ENCODE measurements at regions not wholly inside any gene's neighbourhood (a gene's known extent, or its start where the extent isn't known, plus 50 kb on each side); places are given as distances from the start of the nearest gene placed in this dataset.
"Not testable (repeated sequence)": the region's sequence is repeated elsewhere in the genome, so short reads cannot be mapped to it uniquely, and the experiment has no call there.

DNA sequence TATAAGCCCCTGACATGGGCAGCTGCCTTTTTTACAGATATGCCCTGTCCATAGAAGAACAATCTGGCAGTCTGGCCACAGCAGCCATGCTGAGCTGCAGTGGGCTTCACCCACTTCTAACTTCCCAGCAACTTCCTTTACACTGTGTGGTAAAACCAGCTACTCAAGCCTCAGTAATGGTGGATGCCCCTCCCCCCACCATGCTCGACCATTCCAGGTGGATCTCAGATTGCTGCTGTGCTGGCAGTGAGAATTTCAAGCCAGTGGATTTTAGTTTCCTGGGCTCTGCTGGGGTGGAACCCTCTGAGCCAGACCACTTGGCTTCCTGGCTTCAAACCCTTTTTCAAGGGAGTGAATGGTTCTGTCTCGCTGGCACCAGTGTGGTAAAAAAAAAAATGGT, 355.9 kb upstream of the EDA2R start:
- FAIRE-seq (no peak), DNase-seq (ENCODE audit: insufficient read length) (no peak)
- TF ChIP-seq POLR2A (IDR thresholded peaks at IDR 0.05; ENCODE audit: low read depth, low read length) (no peak), POLR2AphosphoS5 (IDR thresholded peaks at IDR 0.05; ENCODE audit: low read depth, low read length) (no peak), TAF1 (IDR thresholded peaks at IDR 0.05; ENCODE audit: borderline replicate concordance, low read depth, low read length) (no peak)

DNA sequence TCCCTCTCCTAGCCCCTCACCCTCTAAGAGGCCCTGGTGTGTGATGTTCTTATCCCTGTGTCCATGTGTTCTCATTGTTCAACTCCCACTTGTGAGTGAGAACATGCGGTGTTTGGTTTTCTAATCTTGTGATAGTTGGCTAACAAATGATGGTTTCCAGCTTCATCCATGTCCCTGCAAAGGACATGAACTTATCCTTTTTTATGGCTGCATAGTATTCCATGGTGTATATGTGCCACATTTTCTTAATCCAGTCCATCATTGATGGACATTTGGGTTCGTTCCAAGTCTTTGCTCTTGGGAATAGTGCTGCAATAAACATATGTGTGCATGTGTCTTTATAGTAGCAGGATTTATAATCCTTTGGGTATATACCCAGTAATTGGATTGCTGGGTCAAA, 353.2 kb upstream of the EDA2R start:
- FAIRE-seq; DNase-seq (ENCODE audit: insufficient read length): not testable (repeated sequence)

DNA sequence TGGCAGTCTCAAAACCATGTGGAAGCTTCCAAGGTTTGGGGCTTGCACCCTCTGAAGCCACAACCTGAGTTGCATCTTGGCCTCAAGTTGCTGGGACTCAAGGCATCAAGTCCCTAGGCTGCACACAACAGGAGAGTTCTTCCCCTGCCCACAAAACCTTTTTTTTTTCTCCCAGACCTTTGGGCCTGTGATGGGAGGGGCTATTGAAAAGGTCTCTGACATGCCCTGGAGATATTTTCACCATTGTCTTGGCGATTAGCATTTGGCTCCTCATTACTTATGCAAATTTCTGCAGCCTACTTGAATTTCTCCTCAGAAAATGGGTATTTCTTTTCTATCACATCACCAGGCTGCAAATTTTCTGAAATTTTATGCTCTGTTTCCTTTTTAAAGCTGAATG, 349.5 kb upstream of the EDA2R start:
- DNase-seq (ENCODE audit: insufficient read length) (no peak), FAIRE-seq (no peak)
- TF ChIP-seq TAF1 (IDR thresholded peaks at IDR 0.05; ENCODE audit: borderline replicate concordance, low read depth, low read length) = no peak
- TF ChIP-seq POLR2A (IDR thresholded peaks at IDR 0.05; ENCODE audit: low read depth, low read length) = no peak
- no peak for TF ChIP-seq POLR2AphosphoS5 (IDR thresholded peaks at IDR 0.05; ENCODE audit: low read depth, low read length)

DNA sequence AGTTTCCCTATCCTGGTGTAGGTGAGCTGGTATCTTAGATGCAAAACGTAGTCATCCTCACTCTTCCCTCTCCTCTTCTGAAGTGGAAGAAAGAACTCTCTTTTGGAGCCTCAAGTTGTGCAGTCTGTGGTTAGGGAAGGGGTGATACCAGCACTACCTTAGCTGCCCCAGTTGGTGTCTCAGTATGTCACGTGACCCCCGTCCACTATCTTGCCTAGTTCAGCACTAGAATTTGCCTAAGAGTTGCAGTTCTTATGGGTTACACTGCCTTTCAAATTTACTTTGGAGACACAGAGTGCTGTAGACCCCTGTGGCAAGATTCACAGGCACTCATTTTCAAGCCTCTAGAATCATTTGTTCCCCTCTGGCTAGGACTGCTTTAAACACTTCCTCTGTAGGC, 322.8 kb upstream of the EDA2R start:
- TF ChIP-seq POLR2AphosphoS5 (IDR thresholded peaks at IDR 0.05; ENCODE audit: low read depth, low read length) (no peak), POLR2A (IDR thresholded peaks at IDR 0.05; ENCODE audit: low read depth, low read length) (no peak), TAF1 (IDR thresholded peaks at IDR 0.05; ENCODE audit: borderline replicate concordance, low read depth, low read length) (no peak)
- FAIRE-seq (no peak), DNase-seq (ENCODE audit: insufficient read length) (no peak)

DNA sequence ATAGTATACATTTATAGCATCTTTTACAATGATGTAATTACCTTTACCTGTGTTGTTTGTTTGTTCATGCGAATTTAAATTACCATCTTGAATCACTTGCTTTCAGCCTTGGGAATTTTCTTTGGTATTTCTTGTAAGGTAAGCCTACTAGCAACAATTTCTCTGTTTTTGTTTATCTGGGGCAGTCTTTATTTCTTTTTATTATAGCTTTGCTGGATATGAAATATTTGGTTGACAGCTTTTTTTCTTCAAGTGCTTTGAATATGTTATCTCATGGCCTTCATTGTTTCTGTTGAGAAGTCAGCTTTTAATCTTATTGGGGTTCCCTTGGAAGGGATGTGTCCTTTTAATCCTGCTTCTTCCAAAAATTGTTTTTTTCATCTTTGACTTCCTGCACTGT, 292.8 kb upstream of the EDA2R start:
- FAIRE-seq (no peak), DNase-seq (ENCODE audit: insufficient read length) (no peak)
- no peak for TF ChIP-seq POLR2AphosphoS5 (IDR thresholded peaks at IDR 0.05; ENCODE audit: low read depth, low read length)
- no peak for TF ChIP-seq TAF1 (IDR thresholded peaks at IDR 0.05; ENCODE audit: borderline replicate concordance, low read depth, low read length)
- TF ChIP-seq POLR2A (IDR thresholded peaks at IDR 0.05; ENCODE audit: low read depth, low read length) = no peak

DNA sequence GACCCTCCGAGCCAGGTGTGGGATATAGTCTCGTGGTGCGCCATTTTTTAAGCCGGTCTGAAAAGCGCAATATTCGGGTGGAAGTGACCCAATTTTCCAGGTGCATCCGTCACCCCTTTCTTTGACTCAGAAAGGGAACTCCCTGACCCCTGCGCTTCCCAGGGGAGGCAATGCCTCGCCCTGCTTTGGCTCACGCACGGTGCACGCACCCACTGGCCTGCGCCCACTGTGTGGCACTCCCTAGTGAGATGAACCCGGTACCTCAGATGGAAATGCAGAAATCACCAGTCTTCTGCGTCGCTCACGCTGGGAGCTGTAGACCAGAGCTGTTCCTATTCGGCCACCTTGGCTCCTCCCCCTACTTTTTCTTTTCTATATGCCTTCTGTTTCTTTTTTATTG, 291.6 kb upstream of the EDA2R start:
- FAIRE-seq; DNase-seq (ENCODE audit: insufficient read length): not testable (repeated sequence)

DNA sequence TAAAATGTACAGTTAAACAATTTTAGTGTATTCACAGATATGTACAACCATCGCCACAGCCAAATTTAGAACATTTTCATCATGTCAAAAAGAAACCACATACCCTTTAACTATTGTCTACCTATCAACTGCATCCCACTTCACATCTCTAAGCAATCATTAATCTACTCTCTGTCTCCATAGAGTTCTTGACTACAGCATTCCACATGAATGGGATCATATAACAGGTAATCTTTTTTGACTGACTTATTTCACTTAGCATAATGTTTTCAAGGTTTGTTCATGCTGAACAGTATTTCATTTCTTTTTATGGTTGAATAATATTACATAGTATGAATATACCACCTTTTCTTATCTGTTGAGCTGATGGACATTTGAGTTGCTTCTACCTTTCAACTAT, 281.4 kb upstream of the EDA2R start:
- no peak for DNase-seq (ENCODE audit: insufficient read length)
- FAIRE-seq = no peak
- TF ChIP-seq POLR2A (IDR thresholded peaks at IDR 0.05; ENCODE audit: low read depth, low read length) (no peak), POLR2AphosphoS5 (IDR thresholded peaks at IDR 0.05; ENCODE audit: low read depth, low read length) (no peak)

DNA sequence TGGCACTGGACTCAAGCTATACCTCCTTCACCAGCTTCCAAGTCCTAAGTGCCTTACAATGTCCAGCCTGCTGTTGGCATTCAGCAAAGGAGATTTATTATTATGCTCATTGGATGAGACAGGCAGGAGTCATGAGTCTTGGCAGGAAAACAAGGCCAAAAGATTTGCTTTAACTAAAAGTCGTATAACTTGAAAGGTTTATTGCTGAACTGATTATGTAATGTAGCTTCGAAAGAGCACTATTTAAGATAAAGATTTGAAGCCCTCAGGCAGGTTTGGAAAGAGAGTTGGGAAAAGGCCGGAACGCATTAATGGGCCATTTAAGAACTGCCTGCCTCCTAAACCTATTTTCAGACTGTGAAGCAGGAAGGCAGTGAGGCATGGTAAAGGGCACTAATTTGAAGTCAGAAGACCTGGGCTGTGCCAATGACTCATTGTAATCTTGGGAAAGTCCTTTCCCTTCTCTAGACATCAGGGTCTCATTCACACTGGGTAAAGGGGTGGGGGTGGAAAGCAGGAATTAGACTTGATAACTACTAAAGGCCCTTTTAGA, 280.5 kb upstream of the EDA2R start:
- TF ChIP-seq POLR2A (IDR thresholded peaks at IDR 0.05; ENCODE audit: low read depth, low read length) = no peak
- TF ChIP-seq POLR2AphosphoS5 (IDR thresholded peaks at IDR 0.05; ENCODE audit: low read depth, low read length) = no peak
- no peak for TF ChIP-seq TAF1 (IDR thresholded peaks at IDR 0.05; ENCODE audit: borderline replicate concordance, low read depth, low read length)
- FAIRE-seq (no peak), DNase-seq (ENCODE audit: insufficient read length) (no peak)

DNA sequence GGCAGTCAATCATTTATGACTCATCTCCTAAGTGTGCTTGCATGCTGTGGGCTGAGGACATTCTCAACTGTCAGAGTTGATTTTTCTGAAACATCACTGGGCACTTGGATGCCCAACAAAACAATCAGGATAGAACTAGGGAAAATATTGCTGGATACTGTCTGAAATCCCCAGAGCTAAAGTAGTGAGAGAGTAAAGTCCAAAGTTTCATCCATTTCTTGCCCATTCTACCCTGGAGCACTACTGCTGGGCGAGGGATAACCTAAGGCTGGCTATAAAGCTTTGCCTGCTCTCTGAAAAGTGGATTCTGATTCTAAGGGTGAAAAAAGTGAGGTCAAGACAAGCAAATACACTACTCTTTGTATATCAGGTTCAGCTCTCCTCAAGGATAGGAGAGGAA, 279.6 kb upstream of the EDA2R start:
- TF ChIP-seq POLR2A (IDR thresholded peaks at IDR 0.05; ENCODE audit: low read depth, low read length) (no peak), POLR2AphosphoS5 (IDR thresholded peaks at IDR 0.05; ENCODE audit: low read depth, low read length) (no peak), TAF1 (IDR thresholded peaks at IDR 0.05; ENCODE audit: borderline replicate concordance, low read depth, low read length) (no peak)
- FAIRE-seq (no peak), DNase-seq (ENCODE audit: insufficient read length) (no peak)

DNA sequence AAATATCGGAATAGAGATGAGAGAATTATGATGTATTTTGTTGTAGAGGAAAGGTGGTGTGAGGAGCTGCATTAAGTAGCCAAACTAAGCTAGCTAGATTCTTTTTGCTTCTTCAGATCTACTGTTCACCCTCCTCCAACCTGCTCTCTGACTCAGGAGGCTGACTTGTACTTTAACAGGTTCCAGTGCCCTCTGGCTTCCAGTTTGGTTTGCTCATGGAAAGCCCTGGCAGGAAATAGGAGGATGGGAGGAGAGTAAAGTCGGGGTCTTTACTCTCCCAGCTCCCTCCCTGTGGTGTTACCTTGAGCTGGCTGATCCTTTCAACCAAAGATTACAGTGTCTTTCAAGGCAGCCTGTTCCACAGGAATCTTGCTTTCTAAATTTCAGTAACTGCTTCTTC, 277.0 kb upstream of the EDA2R start:
- TF ChIP-seq POLR2A (IDR thresholded peaks at IDR 0.05; ENCODE audit: low read depth, low read length) = no peak
- no peak for TF ChIP-seq TAF1 (IDR thresholded peaks at IDR 0.05; ENCODE audit: borderline replicate concordance, low read depth, low read length)
- no peak for TF ChIP-seq POLR2AphosphoS5 (IDR thresholded peaks at IDR 0.05; ENCODE audit: low read depth, low read length)
- no peak for DNase-seq (ENCODE audit: insufficient read length)
- FAIRE-seq = no peak

DNA sequence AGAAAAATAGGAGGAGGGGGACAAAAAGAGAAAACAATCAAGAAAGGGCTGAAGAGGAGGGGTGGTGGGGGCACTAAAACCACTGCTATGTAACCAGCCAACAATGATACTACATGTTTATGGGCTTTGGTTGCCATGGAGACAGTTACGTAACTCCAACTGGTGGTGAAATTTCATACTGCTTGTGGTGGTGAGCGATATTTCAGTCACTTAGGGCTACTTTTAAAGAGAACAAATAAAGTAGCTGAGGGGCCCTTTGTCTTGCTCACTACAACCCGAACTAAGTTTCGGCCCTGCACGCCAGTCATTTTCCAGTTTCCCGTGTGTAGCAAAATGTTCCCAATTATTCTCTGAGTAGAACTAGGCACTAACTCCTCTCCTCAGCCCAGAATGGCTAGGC, 275.2 kb upstream of the EDA2R start:
- TF ChIP-seq POLR2AphosphoS5 (IDR thresholded peaks at IDR 0.05; ENCODE audit: low read depth, low read length) = no peak
- no peak for TF ChIP-seq POLR2A (IDR thresholded peaks at IDR 0.05; ENCODE audit: low read depth, low read length)
- no peak for TF ChIP-seq TAF1 (IDR thresholded peaks at IDR 0.05; ENCODE audit: borderline replicate concordance, low read depth, low read length)
- DNase-seq (ENCODE audit: insufficient read length) = no peak
- no peak for FAIRE-seq

DNA sequence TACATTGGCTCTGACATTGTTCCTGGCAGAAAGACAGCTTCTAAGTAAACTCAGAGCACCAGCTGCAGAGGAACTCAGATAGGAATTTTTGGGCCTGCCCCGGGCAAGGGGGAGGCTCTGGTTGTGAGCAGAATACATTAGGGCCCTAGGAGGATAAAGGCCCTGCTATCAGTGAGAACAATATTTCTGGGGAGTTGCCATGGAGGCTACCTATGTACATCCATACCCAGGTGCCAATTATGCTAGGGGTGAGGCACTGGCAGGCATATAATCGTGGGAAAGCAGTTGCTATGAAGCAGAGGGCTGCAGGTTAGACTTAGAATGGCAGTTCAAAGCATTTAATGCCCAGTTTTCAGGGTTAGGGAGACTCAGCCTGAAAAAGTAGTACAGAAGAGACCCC, 273.5 kb upstream of the EDA2R start:
- DNase-seq (ENCODE audit: insufficient read length) (no peak), FAIRE-seq (no peak)
- no peak for TF ChIP-seq TAF1 (IDR thresholded peaks at IDR 0.05; ENCODE audit: borderline replicate concordance, low read depth, low read length)
- no peak for TF ChIP-seq POLR2A (IDR thresholded peaks at IDR 0.05; ENCODE audit: low read depth, low read length)
- TF ChIP-seq POLR2AphosphoS5 (IDR thresholded peaks at IDR 0.05; ENCODE audit: low read depth, low read length) = no peak

DNA sequence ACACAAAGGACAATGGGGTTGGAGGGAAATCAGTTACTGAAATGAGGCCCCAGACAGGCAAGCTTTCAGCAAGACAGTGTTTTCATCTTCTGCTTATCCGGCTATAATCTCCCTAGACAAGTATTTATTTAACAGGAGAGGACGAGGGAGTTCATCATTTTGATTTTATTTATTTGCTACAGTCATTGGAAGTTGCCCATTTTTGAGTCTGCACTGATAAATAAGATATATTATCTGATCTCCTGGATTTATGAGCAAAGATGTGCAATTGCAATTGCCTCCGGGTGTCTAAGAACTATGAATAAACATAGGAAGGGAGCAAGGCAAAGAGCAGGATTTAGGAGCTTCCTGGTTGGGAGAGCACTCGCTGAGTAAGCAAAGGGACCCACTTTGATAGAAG, 263.2 kb upstream of the EDA2R start:
- DNase-seq (ENCODE audit: insufficient read length) (no peak), FAIRE-seq (no peak)
- no peak for TF ChIP-seq POLR2A (IDR thresholded peaks at IDR 0.05; ENCODE audit: low read depth, low read length)
- no peak for TF ChIP-seq POLR2AphosphoS5 (IDR thresholded peaks at IDR 0.05; ENCODE audit: low read depth, low read length)
- no peak for TF ChIP-seq TAF1 (IDR thresholded peaks at IDR 0.05; ENCODE audit: borderline replicate concordance, low read depth, low read length)
